ENCODE measurements at regions not wholly inside any gene's neighbourhood (a gene's known extent, or its start where the extent isn't known, plus 50 kb on each side); places are given as distances from the start of the nearest gene placed in this dataset.

GRCh38 chr14:58762629-58763028 lies 124.9 kb downstream of the DACT1 start:
- no peak for DNase-seq
- CTCF ChIA-PET = interaction anchor here (0.6 kb wide), 1 partner anchor 306 kb away, joined by 3 read pairs; no protein-coding TSS in a partner anchor
- no peak overlapping the region for H3K4me2 ChIP-seq
- 94% methylated on average over 1 of the region's 1 CpG for WGBS (ENCODE audit: low lambda C conversion rate)
- no peaks in the 10 kb centered on the region for H3K36me3 ChIP-seq (replicated peaks in 1 of 2; ENCODE audit: control insufficient read depth in 1 of 2, insufficient read depth in 2 of 2, low read length in 1 of 2)
- no peak overlapping the region; the same call in 1 of the 2 replicates for H2AFZ ChIP-seq (ENCODE audit: low read depth)
- TF ChIP-seq MEF2A (IDR thresholded peaks at IDR 0.05; ENCODE audit: borderline replicate concordance, low read depth) (no peak), RXRA (IDR thresholded peaks at IDR 0.05; ENCODE audit: borderline replicate concordance, low read depth) (no peak), RAD21 (IDR thresholded peaks at IDR 0.05; ENCODE audit: low read length) (no peak), CTCF (IDR thresholded peaks at IDR 0.05) (no peak), RFX5 (IDR thresholded peaks at IDR 0.05; ENCODE audit: low read length) (no peak), PBX3 (IDR thresholded peaks at IDR 0.05) (no peak), MXI1 (IDR thresholded peaks at IDR 0.05; ENCODE audit: low read depth, low read length) (no peak), FOSL2 (IDR thresholded peaks at IDR 0.05; ENCODE audit: borderline replicate concordance, low read depth) (no peak), EP300 (IDR thresholded peaks at IDR 0.05; ENCODE audit: borderline replicate concordance in 1 of 2, low read depth in 1 of 2, low read length in 1 of 2) (no peak), SMC3 (IDR thresholded peaks at IDR 0.05; ENCODE audit: low read depth, low read length) (no peak), GABPA (IDR thresholded peaks at IDR 0.05; ENCODE audit: low read depth) (no peak), POLR2AphosphoS5 (IDR thresholded peaks at IDR 0.05; ENCODE audit: low read depth, low read length) (no peak), USF2 (IDR thresholded peaks at IDR 0.05; ENCODE audit: borderline replicate concordance, low read depth, low read length) (no peak)
- no peaks in the 10 kb centered on the region for H3K9me3 ChIP-seq
- no peaks in the 10 kb centered on the region for H4K20me1 ChIP-seq (ENCODE audit: insufficient read depth)
- no peaks in the 10 kb centered on the region for H3K79me2 ChIP-seq (ENCODE audit: insufficient read depth)
- H3K9me2 ChIP-seq = no peaks in the 10 kb centered on the region
- no peak overlapping the region for H3K4me3 ChIP-seq (ENCODE audit: low read depth in 2 of 2, low read length in 1 of 2)
- H3K27ac ChIP-seq (ENCODE audit: low read depth in 2 of 2, low read length in 1 of 2) = no peak overlapping the region
- no peak overlapping the region for H3K9ac ChIP-seq
- H3K4me1 ChIP-seq (ENCODE audit: control insufficient read depth in 1 of 2, insufficient read depth in 2 of 2, low read depth in 1 of 2, low read length in 1 of 2) = no peaks in the 10 kb centered on the region; a peak in 1 of 4 replicates
- POLR2A ChIA-PET = no interaction called here
- no peaks in the 10 kb centered on the region for H3F3A ChIP-seq (replicated peaks; ENCODE audit: insufficient read depth)
- H3K27me3 ChIP-seq (ENCODE audit: insufficient read depth) = no peaks in the 10 kb centered on the region

GRCh38 chr14:58763210-58763609 lies 125.4 kb downstream of the DACT1 start:
- no peaks in the 10 kb centered on the region for H3K27me3 ChIP-seq (ENCODE audit: insufficient read depth)
- H3F3A ChIP-seq (replicated peaks; ENCODE audit: insufficient read depth) = no peaks in the 10 kb centered on the region
- DNase-seq = no peak
- H3K27ac ChIP-seq (ENCODE audit: low read depth in 2 of 2, low read length in 1 of 2) = no peak overlapping the region
- no peaks in the 10 kb centered on the region for H3K36me3 ChIP-seq (replicated peaks in 1 of 2; ENCODE audit: control insufficient read depth in 1 of 2, insufficient read depth in 2 of 2, low read length in 1 of 2)
- TF ChIP-seq ELF1 (IDR thresholded peaks at IDR 0.05) = no peak
- no peak for TF ChIP-seq CTCF (IDR thresholded peaks at IDR 0.05)
- no peak for TF ChIP-seq MAX (IDR thresholded peaks at IDR 0.05; ENCODE audit: low read depth)
- H3K9me3 ChIP-seq = no peaks in the 10 kb centered on the region
- H3K4me2 ChIP-seq = no peak overlapping the region
- H3K4me1 ChIP-seq (ENCODE audit: control insufficient read depth in 1 of 2, insufficient read depth in 2 of 2, low read depth in 1 of 2, low read length in 1 of 2) = no peaks in the 10 kb centered on the region; a peak in 1 of 4 replicates
- H3K79me2 ChIP-seq (ENCODE audit: insufficient read depth) = no peaks in the 10 kb centered on the region
- H3K9me2 ChIP-seq = no peaks in the 10 kb centered on the region
- POLR2A ChIA-PET = no interaction called here
- CTCF ChIA-PET = interaction anchor here (0.6 kb wide), 2 partner anchors 91 to 307 kb away, joined by 3 read pairs; no protein-coding TSS in a partner anchor
- WGBS (ENCODE audit: low lambda C conversion rate) = 89% methylated on average over 4 of the region's 4 CpGs
- H4K20me1 ChIP-seq (ENCODE audit: insufficient read depth) = no peaks in the 10 kb centered on the region
- H3K9ac ChIP-seq = no peak overlapping the region
- no peak overlapping the region for H2AFZ ChIP-seq (ENCODE audit: low read depth)
- no peak overlapping the region for H3K4me3 ChIP-seq (ENCODE audit: low read depth in 2 of 2, low read length in 1 of 2)
